AML-193 (cell line): ENCODE measurements at regions not wholly inside any gene's neighbourhood (a gene's known extent, or its start where the extent isn't known, plus 50 kb on each side); places are given as distances from the start of the nearest gene placed in this dataset.

Experiments used
- DNase-seq, 2 experiments: peaks; one replicate each; lab custom pipeline; 2025; lab: John Stamatoyannopoulos, UW

DNA sequence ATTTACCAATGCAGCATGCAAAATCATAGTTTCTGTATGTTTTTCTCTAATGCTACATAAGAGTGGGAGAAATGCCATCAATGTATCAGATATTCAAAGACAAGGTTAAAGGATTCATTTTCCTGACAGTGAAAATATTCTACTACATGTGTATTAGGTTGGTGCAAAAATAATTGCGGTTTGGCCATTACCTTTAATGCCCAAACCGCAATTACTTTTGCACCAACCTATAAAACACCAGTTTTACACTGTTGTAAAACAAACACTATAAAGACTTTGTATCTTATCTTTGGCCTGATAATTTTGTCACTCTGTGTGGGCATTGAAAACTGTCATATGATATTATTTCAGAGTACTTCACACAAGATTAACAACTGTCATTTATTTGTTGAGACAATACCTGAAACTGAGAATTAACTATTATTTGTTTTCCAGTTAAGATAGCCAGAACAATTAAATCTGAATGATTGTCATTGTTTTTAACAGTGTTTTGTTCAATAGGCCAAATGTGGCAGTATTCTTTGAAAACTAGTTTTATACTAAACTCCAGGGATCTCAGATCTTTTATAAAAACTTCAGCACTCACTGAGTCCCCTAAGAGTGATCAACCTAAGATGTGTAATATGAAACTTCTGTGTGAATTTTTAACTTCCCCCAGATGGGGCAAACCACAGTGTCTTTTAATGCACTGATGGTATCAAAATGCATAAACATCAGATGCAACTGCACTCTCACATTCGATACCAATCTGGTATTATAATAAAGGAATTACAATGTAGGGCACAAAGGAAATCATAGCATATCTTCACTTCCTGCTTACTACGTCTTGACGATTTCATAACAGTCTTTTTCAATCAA is 53.8 kb upstream of the FBN2 start:
- no peak for DNase-seq

GRCh38 chr5:128596071-128596470 is 58.0 kb upstream of the FBN2 start:
- no peak for DNase-seq

- DNase-seq = no peak
Observed at GRCh38 chr5:128597156-128597555, 59.1 kb upstream of the FBN2 start.

DNA sequence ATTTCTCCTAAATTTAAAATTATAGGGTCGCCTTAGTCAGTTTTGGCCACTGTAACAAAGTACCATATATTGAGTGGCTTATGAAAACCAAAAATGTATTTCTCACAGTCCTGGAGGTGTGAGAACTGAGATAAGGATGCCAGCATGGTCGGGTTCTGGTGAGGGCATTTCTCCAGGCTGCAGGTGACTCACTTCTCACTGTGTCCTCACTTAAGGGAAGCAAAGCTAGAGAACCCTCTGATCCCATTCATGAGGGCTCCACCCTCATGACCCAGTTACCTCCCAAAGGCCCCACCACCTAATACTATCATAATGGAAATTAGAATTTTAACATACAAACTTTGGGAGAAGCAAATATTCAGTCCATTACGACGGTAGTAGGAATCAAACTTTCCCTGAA is 75.1 kb upstream of the FBN2 start:
- no peak for DNase-seq

DNA sequence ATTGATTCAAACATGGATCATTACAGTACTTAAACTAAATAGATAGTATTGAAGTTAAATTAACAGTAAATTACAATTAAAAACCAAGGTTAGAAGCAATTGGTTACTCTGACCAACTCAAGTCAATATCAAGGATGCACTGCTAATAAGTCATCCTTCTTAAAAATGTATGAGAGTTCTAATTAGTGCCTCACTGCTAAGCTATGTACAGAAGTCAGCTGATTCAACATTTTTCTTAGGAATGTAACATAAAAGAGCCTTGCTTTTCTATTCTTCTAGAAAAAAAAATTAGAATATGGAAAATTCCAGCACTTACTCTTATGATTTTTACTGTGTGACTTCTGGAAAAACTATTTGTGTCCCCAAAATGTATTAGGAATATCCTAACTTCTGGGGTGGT is 75.7 kb upstream of the FBN2 start:
- no peak for DNase-seq

DNA sequence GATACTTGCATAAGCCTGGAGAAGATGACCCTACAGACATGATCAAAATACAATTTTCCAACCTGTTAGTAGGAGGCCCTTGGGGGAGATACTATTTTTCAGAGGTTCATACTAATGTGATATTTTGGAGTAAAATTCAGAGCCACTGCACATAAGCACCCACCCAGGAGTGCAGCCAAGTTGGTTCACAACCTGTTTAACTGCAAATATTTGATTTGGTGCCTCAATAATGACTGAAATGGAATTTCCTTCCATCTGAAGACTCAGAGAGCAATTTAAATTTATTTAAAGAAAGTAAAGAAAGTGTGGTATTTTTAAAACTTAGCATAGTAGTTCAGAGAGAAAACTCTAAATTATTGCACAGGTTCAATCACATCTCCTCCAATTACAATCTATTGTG is 77.5 kb upstream of the FBN2 start:
- DNase-seq = no peak

DNA sequence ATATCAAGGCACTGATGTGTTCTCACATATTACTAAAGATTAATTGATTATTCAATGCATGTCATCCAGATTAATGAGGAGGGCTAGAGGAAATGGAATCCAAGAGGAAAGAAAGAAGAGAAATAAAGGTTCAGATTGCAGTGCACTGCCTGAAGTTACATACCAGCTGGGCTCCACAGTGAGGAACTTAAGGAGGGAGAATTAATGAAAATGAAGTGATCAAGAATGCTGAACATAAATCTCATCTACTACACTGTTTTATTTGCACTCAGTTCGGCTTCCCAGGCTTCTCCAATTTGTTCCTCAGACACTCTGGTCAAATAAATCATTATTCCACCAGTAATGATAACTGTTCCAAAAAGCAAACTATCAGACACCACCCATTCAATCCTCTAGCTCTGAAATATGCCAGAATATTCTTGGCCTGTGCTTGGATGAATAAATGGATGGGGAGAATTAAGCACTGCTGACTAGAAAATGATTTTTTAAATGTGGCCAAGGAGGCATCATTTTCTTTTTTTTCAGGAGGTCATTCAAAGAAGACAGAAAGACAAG is 88.6 kb upstream of the FBN2 start:
- no peak for DNase-seq

DNA sequence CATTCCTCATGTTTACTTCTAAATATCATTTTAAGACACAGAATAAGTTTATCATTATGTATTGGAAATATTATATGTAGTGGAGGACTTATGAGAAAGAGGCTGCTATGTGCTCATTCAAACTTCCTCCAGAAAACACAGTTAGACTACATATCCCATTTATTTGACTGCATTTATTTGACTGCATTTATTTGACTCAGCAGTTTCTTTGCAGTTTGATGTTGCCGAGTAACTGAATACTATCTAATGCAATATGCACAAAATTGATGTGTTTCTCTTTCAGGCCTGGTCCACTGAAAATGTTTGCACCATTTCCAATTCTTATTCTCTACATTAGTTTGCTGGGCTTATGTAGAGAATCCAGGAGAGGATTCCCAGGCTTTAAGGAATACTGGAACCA is 89.9 kb upstream of the FBN2 start:
- no peak for DNase-seq

DNA sequence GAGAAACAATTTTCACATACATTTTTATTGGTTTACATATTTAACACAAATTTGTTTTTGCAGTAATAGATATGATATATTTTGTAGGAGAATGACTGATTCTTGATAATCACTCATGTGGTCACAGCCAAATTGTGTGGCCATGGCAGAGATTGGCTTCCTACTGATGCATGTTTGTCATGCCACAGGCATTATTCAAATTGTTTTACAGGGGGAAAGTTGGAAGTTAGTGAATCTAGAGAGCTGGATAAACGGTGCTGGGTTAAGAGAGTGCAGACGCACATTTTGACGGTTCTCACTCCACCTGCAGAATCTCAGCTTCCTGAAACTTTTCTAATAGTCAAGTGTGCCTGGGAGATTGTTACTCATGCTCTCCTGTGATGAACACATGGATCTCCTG is 91.1 kb upstream of the FBN2 start:
- no peak for DNase-seq

GRCh38 chr5:128630121-128630520 is 92.1 kb upstream of the FBN2 start:
- no peak for DNase-seq

GRCh38 chr5:128631771-128632170 is 93.7 kb upstream of the FBN2 start:
- no peak for DNase-seq

DNA sequence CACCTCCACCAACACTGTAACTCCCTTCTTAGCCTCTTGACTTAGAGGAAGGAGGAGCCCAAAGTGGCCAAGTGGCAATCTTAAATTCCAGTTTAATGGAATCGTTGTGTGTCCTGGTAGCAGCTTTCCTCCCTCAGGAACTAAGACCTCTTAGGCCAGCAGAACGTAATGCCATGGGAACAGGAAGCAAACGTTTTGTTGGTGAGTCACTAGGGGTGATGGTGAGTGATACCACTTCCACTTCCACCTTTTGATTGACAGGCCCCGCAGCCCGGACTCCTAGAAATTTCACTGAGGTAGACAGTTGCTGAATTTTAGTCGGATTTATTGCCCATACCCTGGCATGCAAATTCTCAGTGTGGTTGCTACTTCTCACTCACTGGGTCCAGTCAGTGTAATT is 94.2 kb upstream of the FBN2 start:
- no peak for DNase-seq

GRCh38 chr5:128633901-128634300 is 95.9 kb upstream of the FBN2 start:
- no peak for DNase-seq

- no peak for DNase-seq
Observed at GRCh38 chr5:128635379-128635778, 97.3 kb upstream of the FBN2 start.

- DNase-seq = no peak
Observed at GRCh38 chr5:128636361-128636760, 98.3 kb upstream of the FBN2 start.

DNA sequence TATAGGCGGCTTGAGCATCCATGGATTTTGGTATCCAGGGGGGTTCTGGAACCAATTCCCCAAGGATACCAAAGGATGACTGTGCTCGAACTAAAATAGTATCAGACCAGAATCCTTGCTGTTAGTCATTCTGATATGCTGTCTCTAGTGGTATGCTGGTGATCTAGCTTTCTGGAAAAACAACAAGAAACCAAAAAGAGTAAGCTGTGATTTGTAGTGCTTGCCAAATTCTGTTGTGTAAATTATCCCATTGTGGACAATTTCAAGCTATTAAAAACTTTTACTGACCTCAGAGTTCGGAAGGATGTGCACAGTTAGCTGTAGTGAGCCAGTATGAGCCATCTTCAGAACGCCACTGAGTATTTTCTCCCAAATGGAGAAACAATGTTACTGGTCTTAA is 99.0 kb upstream of the FBN2 start:
- DNase-seq = no peak

- no peak for DNase-seq
Observed at GRCh38 chr5:128641861-128642260, 103.8 kb upstream of the FBN2 start.

DNA sequence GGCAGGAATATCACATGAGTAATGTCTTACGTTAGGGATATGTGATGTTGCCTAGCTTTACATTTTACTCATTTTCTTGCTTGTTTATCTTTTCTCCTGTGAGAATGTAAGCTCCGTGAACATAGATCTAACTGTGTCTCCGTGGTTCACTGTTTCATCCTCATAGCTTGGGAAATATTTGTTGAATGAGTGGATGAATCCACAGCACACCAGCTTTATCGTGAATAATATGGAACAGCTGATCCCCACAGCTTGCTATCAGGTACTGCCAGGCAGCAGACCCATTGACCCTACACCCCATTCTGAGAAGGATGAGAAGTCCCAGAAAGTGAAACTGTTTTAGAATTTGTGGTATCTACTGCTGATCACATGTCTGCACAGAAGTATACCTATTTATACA is 106.8 kb upstream of the FBN2 start:
- no peak for DNase-seq

DNA sequence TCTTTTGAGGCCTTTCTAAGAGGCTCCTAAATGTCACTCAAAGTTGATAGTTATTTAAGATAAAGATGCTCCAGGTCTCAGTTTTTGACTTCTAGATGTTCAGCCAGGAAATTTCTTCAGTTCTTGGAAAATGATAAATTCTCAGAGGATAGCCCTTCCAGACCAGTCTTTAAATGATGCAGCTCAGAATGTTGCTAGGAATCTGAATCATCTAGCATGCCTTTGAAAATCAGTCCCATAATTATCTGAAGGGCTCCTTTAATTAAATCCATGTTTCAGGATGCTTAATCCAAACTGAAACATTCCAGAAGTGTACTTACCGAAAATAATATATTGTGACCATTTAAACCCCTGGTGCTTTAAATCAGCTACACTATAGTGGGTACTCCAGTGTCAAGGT is 107.5 kb upstream of the FBN2 start:
- DNase-seq = no peak

DNA sequence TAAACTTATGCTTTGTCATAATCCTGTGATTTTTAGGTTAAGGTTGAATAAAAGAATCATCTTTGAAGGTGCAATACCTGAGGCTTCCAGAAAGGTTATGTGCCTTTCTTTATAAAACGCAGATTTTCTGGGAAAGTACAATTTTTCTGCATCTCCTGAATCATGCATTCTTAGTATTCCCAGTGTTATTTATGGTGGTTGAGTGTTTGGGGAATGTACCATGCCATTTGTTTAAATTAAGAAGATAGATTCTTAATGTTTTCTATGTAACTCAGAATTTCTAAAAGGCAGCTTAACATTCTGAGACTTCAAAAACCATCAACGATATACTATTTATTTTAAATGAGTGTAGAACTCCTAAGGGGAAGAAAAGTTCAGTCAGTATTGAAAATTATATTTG is 108.1 kb upstream of the FBN2 start:
- DNase-seq = no peak

DNA sequence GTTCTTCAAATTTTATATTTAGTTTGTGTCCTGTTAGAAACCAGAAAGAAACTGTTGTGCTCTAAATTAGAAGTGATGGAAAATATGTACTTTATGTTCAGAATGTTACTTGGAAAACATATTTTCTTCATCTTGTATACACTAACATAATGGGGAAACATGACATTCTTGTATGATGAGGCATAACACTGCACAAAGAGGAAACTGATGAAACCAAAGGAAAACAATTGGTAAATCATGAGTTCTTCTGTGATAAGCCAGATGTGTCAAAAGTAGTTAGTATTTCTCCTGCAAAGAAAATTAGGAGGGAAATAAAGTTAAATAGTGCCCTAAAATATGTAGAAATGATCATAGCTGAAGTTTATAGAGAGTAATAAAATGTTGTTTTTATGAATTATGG is 111.1 kb upstream of the FBN2 start:
- DNase-seq = no peak

DNA sequence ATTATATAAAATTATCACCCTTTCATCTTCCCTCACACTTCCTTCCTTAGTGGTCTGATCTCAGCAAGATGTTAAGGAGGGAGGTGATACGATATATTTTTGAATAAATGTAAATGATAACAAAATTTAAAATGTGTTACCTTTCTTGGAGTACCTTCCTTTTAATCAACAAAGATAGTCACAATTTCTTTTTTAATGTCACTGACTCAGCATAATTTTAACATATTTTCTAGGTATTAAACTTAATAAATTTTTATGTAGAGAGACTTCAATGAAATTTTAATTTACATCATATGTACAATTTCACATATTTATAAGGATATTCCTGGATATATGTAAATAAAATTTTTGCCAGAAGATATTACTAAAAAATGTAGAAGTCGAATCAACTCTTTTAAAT is 125.0 kb upstream of the FBN2 start:
- no peak for DNase-seq

GRCh38 chr5:128665747-128666355 is 127.8 kb upstream of the FBN2 start:
- DNase-seq = no peak

- no peak for DNase-seq
Observed at GRCh38 chr5:128667152-128667551, 129.1 kb upstream of the FBN2 start.
